ENCODE measurements at regions not wholly inside any gene's neighbourhood (a gene's known extent, or its start where the extent isn't known, plus 50 kb on each side); places are given as distances from the start of the nearest gene placed in this dataset.

DNA sequence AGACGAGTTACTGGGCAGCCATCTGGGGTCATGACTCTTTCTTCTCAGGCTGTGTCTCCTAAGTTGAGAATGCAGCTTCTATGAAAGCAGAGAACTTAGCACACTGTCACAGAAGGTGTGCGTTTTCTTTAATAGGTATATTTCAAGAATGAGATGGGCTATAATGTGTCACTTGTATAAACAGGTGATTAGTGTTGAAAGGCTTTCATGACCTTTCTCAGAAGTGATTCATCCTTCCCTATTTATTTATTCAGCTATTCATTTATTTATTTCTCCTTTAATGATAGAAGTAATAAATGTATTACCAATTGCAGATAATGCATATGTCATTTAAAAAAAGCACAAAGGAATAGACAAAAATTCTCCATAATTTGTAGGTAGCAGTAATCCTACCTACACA, 157.2 kb upstream of the COL21A1 start:
- TF ChIP-seq POLR2A (IDR thresholded peaks at IDR 0.05) (no peak), CTCF (IDR thresholded peaks at IDR 0.05) (no peak)
